ENCODE measurements at regions not wholly inside any gene's neighbourhood (a gene's known extent, or its start where the extent isn't known, plus 50 kb on each side); places are given as distances from the start of the nearest gene placed in this dataset.

DNA sequence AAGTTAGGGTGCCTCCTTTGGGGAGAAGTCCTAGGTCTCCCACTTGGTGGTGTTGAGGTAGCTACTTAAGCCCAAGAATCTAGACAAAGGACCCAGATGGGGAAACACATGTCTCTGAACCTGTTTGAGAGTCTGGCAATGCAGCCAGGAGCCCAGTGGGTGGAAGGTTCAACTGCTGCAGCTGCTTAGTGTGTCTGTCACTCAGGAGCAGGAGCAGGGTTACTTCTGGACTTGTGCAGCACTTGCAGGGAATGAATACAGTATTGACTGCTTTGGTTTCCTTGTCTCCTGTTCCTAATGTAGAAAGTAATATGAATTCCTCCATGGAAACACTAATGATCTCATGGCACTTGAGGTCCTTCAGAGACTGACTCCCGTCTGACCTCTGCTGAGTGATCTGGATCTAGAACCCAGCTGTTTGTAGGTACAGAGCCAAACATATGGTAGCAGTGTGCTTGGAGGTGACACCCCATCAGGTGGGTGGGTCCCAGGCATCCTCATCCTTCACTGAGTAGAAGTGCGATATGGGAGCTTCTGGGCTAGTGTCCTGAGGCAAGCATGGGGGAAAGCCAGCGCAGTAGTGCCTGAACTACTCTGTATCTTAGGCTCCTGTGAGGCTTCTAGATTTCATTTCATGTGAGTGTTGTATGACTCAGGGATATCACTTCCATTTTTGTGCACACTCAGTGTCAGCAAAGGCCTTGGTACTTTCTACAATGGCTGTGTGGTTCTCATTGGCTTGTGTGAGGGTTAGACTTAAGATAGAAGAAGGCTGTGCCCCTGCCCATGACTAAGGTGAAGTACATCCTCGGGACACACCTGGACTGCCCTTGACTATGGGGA lies 85.0 kb upstream of the WDR1 start:
- no peak for DNase-seq

DNA sequence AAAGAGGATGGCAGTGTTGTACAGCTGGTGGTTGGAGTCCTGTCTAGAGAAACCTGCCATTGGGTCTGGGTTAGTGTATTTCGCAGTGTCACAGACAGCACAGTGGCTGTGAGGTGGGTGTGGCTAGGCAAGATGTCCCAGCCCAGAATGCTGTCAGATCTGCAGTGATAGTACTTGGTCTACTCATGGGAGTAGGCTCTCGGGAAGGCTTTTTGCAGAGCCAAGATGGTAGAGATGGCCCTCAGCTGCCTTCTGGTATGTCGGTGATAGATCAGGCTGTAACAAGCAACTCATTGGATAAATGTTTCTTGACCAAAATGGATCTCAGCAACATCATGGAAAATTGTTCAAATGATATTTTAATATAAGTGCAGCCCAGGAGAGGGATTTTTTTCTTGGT lies 84.3 kb upstream of the WDR1 start:
- DNase-seq, result no peak

- no peak for DNase-seq
Measured at GRCh38 chr4:10198365-10198764, 81.8 kb upstream of the WDR1 start.

DNA sequence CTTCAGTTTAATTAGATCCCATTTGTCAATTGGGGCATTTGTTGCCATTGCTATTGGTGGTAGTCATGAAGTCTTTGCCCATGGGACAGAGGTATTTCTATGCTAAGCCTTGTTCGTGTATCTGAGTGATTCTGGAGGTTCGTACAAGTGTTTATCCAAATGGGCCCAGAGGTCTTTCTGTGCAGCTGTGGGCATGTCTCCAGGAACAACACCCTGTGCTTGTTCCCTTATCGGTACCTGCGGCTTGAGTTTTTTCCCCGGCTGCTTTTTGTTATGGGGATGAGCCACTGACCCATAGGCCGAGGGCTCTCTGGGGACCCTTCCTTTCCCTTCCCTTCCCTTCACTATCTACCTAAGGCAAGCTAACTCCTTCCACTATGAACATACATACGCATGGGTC lies 81.4 kb upstream of the WDR1 start:
- DNase-seq, result no peak

GRCh38 chr4:10196191-10196590 lies 79.6 kb upstream of the WDR1 start:
- no peak for DNase-seq

GRCh38 chr4:10192331-10192730 lies 75.7 kb upstream of the WDR1 start:
- no peak for DNase-seq

- DNase-seq, result no peak
Measured at GRCh38 chr4:10188400-10189004, 71.9 kb upstream of the WDR1 start.

- DNase-seq, result no peak
Measured at GRCh38 chr4:10186228-10187214, 69.9 kb upstream of the WDR1 start.

- DNase-seq, result no peak
Measured at GRCh38 chr4:10185518-10186227, 69.1 kb upstream of the WDR1 start.

DNA sequence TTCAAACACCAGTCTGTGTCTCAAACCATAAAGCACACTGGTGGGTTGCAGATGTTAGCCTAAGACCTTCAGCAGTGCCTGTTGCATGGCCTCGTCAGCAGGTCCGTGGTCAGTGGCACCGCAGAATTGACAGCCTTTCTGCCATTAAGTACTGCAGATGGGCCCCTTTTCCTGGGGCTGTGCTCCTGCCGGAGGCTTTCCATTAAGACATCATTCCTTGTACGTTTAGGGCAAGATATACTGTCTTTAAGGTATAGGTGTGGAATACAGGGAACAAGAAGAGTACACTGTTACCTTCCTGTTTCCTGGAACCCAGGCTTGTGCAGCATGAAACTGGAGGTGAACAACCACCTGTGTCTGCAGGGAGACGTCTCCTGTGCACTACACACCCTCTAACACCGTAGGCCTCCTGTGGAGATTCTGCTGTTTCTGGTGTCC lies 67.9 kb upstream of the WDR1 start:
- no peak for DNase-seq

DNA sequence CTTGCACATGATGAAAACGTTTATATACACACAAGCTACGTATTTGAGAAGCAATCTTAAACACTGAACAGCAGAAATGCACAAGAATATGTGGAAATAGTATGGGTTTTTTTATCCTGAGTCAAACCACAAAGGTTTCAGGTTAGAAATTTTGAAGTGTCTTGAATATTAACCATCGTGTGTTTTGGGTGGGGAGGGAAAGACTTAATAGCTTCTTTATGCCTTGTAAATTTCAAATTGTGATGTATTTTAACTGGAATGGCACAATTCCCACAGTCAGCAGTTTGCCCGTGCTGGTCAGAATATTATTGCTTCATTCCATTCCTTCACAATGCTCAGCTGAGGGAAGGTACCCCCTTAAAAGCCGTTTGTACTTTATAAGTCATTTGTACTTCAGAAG lies 67.4 kb upstream of the WDR1 start:
- no peak for DNase-seq

DNA sequence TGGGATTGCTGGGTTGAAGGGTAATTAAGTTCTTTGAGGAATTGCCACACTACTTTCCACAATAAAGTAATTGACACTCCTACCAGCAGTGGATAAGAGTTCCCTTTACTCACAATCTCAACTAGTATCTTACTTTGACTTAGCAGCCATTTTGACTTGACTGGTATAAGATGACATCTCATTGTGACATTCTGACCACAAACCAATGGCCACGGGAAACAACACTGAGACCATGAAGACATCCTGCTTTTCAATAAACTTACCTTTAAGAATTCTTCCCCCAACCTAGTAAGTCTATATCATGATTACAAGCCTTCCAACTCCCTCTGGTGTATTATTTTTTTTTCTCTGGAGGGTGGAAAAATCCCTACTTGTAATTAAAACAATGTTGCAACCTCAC lies 66.9 kb upstream of the WDR1 start:
- DNase-seq, result no peak

DNA sequence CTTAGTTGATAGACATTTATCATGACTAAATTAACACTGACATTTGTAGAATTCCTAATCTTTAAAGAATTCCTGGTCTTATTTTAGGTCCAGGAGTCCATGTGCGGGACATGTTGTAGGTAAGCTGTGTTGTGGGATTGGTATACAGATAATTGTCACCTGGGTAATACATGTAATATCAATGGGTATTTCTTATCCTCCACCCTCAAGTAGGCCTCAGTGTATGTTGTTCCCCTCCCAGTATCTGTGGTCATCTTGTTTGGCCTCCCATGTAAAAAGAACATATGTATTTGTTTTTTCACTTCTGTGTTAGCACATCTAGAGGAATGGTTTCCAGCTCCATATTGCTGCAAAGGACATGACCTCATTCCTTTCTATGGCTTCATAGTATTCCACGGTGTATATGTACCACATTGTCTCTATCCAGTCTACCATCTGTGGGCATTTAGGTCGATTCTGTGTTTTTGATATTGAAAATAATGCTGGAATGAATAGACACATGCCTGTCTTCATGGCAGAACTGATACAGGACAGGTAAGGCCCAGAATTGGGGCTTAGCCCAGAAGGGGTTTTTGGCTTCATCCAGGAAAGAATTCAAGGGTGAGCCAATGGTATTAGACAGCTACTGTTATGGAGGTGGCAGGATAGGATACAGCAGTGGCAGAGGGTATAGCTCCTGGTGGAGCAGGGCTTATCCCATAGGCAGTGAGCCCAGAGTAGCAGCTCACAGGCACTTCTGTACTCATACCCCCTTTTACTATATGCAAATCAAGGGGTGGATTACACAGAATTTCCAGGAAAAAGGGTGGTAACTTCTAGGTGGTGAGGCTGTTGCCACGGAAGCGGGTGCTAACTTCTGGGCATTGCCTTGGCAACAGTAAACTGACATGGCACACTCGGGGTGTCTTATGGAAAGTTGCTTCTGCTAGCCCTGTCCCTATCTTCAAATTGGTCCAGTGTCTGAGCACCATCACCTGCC lies 66.1 kb upstream of the WDR1 start:
- peak in 1 of 2 experiments; percentile 13 for DNase-seq

DNA sequence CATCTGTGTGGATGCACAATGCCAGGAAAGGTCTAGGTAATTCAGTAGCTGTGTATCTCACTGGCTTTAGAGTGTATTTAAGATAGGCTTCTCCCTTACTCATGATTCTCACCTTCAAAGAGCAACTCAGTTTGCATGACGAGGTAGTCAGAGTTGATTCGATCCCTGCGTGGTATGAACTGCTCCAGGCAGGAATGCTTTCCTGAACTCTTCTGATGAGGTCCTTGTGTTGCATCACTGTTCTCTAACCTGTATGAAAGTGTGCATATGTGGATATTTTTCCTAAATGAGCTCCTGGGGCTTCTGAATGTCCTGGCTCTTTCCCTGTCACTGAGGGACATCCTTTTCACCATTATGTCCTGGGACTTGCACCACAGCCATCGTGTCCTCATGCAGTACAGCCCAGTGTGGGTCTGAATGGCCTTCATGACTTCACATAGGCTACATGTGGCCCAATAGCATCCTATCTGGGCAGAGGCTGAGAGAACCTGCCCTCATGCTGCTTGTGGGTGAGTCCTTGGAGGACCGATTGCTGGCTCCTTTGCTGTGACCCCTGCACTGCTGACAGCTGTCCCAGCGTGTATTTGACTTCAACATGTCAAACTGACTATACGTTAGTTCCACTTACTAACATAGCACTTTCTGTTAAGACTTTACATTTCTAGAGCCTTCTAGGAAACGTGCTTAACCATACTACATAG lies 65.3 kb upstream of the WDR1 start:
- DNase-seq, result no peak

DNA sequence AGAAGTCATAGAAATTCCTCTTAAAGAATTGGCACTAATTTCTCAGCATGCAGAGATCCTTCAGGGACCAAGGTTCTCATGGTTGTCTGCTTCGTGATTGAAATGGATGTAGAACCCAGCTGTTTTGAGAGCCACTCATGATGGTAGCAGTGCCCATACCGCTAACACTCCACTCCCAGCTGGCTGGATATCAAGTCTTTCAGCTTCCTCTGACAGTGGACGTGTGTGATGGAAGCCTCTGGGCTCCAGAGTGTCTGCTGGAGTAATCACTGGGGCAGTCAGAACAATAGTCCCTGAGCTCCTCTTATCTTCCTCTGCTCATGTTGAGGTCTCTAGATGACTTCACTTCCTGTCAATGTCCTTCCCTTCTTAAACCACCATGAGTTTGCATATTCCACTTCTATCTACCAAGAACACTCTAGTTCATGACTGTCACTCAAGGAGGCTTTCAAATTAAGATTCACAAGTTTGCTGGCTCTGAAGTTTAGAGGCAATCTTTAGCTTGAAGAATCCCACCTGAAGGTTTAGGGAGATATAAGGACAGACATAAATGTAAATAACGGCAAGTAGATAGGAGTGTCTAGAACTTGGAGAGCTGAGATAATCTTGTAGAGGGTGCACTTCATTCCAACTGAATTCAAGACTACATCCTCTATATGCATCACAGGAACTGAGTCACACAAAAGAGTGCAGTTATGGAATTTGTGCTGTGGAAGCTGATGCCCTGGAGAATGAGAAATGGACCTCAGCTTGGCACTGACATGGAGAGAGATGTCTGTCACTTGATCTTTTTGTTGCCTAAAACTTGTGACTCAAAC lies 64.5 kb upstream of the WDR1 start:
- DNase-seq, result peak; percentile 28 to 41

- no peak for DNase-seq
Measured at GRCh38 chr4:10180603-10180926, 64.0 kb upstream of the WDR1 start.

DNA sequence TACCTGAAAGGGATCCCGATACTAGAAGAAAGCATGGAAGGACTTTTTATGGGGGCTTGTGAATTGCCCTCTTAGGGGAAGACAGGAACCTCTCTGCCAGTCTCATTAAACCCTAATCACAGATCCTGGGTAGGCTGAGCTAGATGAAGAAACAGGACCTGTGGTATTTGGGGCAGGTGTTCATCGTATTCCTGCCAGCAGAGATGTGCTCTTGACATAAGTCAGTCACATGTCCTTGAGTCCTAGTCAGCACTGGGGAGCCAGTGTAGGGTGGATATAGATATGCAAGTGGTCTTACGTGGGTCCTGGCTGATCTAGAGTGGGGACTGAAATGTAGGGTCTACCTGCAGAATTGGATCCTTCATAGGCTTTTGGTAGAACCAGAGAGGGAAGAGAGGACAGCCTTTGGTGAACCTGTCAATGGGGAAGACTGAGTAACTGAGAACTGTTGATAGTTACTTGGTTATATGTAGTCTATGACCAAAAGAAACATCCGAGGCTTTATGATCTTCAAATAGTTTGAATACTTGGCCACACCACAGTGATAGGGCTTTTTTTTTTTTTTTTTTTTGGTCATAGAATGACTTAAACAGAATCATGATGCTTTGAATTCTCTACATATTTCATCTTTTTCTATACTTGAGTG lies 63.5 kb upstream of the WDR1 start:
- DNase-seq, result no peak

- DNase-seq, result no peak
Measured at GRCh38 chr4:10178763-10179162, 62.2 kb upstream of the WDR1 start.

DNA sequence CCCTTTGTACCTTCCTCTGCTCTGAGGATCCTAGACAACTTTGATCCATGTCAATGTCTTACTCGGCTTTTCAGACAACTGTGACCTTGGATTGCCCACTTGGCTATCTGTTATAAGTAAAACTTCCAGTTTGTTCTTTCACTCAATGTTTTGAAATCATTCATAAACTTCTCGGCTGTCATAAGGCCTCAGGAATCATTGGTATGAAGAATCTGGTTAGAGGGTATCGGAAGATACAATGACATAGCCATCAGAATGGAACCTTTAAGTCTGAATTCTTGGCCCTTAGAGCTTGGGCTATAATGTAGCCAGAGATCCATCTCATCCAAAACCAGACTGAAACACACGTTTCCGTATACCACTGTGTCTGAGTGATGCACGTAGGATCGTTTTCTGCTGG lies 59.0 kb upstream of the WDR1 start:
- no peak for DNase-seq
